OCI-LY3 (cell line): ENCODE measurements at regions not wholly inside any gene's neighbourhood (a gene's known extent, or its start where the extent isn't known, plus 50 kb on each side); places are given as distances from the start of the nearest gene placed in this dataset.

Experiments
- EZH2phosphoT487 ChIP-seq: fragments of 200-600 bp; shearing (Covaris generic); IDR thresholded peaks from 2 replicates; pipeline ENCODE4 v1.6.1; 2018; ENCODE audit warnings: antibody characterized with exemption, mixed run types, low read depth
- TF ChIP-seq, protein P1 (sequence below): fragments of 200-600, 300-600 bp; sonication (generic); IDR thresholded peaks from 2 replicates; pipeline ENCODE4 v1.5.1; 2014; ENCODE audit warnings: antibody characterized with exemption, low read length, low read depth

- TF ChIP-seq EZH2phosphoT487: no peak
- TF ChIP-seq, protein P1, sequence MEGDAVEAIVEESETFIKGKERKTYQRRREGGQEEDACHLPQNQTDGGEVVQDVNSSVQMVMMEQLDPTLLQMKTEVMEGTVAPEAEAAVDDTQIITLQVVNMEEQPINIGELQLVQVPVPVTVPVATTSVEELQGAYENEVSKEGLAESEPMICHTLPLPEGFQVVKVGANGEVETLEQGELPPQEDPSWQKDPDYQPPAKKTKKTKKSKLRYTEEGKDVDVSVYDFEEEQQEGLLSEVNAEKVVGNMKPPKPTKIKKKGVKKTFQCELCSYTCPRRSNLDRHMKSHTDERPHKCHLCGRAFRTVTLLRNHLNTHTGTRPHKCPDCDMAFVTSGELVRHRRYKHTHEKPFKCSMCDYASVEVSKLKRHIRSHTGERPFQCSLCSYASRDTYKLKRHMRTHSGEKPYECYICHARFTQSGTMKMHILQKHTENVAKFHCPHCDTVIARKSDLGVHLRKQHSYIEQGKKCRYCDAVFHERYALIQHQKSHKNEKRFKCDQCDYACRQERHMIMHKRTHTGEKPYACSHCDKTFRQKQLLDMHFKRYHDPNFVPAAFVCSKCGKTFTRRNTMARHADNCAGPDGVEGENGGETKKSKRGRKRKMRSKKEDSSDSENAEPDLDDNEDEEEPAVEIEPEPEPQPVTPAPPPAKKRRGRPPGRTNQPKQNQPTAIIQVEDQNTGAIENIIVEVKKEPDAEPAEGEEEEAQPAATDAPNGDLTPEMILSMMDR: no peak
These were observed 52.3 kb upstream of the OR5P2 start for GRCh38 chr11:7849018-7849417.
